ENCODE measurements at regions not wholly inside any gene's neighbourhood (a gene's known extent, or its start where the extent isn't known, plus 50 kb on each side); places are given as distances from the start of the nearest gene placed in this dataset.

DNA sequence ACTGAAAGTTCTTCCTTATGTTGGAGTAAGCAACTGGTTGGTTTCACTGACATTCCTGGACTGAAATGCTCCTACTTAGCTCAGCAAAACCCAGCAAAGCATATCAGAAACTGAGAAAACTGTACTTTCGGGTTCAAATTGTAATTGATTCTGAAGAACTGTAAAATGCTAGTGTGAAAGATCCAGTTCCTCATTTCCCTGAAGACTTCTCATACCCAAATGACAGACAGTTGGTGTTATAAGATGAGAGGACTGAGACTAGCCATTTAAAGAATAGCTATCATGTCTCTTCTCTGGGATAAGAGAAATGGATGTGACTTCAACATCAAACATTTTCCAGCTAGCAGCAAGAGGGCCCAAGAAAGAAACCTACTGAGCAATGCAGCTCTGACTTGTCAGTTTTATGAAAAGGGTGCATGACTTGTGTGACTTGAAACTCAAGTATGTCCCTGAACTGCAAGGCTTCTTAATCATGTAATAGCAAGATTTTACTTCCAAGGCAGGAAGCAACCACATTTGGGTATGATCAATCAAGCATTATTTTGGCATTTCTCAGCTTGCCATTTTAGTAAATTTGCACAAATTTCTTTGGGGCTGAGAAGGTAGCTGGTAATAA lies 420.3 kb upstream of the MMADHC start:
- no peak for TF ChIP-seq POLR2AphosphoS5 (IDR thresholded peaks at IDR 0.05)
- no peak for TF ChIP-seq POLR2A (IDR thresholded peaks at IDR 0.05)
- TF ChIP-seq, protein P1, sequence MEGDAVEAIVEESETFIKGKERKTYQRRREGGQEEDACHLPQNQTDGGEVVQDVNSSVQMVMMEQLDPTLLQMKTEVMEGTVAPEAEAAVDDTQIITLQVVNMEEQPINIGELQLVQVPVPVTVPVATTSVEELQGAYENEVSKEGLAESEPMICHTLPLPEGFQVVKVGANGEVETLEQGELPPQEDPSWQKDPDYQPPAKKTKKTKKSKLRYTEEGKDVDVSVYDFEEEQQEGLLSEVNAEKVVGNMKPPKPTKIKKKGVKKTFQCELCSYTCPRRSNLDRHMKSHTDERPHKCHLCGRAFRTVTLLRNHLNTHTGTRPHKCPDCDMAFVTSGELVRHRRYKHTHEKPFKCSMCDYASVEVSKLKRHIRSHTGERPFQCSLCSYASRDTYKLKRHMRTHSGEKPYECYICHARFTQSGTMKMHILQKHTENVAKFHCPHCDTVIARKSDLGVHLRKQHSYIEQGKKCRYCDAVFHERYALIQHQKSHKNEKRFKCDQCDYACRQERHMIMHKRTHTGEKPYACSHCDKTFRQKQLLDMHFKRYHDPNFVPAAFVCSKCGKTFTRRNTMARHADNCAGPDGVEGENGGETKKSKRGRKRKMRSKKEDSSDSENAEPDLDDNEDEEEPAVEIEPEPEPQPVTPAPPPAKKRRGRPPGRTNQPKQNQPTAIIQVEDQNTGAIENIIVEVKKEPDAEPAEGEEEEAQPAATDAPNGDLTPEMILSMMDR (IDR thresholded peaks at IDR 0.05 in 8 of 11, conservative IDR thresholded peaks at IDR 0.05 in 3 of 11): no peak
- 58 to 85% (median 81%) methylated on average over 1 of the region's 1 CpG for WGBS, 5 donors
- Histone ChIP-seq H3K36me3 (no peaks in the 10 kb centered on the region), H3K27me3 (replicated peaks in 1 of 7) (no peaks in the 10 kb centered on the region), H3K27ac (no peak overlapping the region), H3K9me3 (no peaks in the 10 kb centered on the region), H3K4me3 (no peak overlapping the region), H3K4me1 (no peaks in the 10 kb centered on the region)
- DNase-seq: no peak
- intact Hi-C loops (cut with DNase I; ENCODE audit: low total_unique reads): no loop called here

DNA sequence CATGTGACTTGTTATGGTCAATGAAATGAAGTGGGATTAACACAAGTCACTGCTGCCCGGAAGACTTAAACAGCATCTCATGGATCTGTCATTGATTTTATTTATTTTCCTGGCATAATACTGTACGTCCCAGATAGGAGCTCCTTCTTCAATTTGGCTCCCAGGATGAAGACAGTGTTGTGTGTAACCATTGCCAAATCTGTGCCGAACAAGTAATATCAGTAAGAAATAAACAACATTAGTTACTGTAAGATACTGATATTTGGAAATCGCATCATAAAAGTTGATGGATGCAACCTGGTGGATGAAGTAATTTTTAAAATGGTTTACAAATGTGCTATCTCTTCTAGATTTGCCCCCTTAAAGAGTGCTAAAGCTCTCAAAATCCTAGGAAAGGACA lies 419.0 kb upstream of the MMADHC start:
- intact Hi-C loops (cut with DNase I; ENCODE audit: low total_unique reads): no loop called here
- DNase-seq: no peak

DNA sequence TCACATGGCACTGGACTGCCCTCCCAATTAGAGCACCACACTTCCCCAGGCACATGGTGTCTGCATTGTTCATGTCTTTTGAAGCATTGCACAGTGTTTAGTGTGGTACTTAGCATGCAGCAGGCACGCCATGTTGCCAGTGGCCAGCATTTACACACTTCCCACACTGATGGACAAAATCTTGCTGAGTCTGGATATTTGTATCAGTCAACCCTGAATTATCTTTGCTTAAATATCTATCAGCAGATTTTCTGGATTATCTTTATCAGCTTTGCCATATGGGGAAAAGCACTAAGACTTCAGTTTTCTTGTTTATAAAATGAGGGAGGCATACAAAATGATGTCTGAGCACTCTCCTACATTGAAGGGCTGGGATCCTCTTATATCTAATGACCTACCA lies 416.0 kb upstream of the MMADHC start:
- TF ChIP-seq POLR2AphosphoS5 (IDR thresholded peaks at IDR 0.05): no peak
- TF ChIP-seq, protein P1 (IDR thresholded peaks at IDR 0.05 in 8 of 11, conservative IDR thresholded peaks at IDR 0.05 in 3 of 11): no peak
- no peak for TF ChIP-seq POLR2A (IDR thresholded peaks at IDR 0.05)
- Histone ChIP-seq H3K36me3 (no peaks in the 10 kb centered on the region), H3K4me3 (no peak overlapping the region), H3K4me1 (no peaks in the 10 kb centered on the region), H3K27me3 (replicated peaks in 1 of 7) (no peaks in the 10 kb centered on the region), H3K9me3 (peaks cover 0 to 4% (median 0%) of the 10 kb centered on the region in 8 donors), H3K27ac (no peak overlapping the region)
- WGBS, 5 donors: 78 to 94% (median 88%) methylated on average over 1 of the region's 1 CpG
- intact Hi-C loops (cut with DNase I; ENCODE audit: low total_unique reads): no loop called here
- DNase-seq: no peak

More for the DNA sequence above, 419.0 kb upstream of the MMADHC start:
- 79 to 95% (median 91%) methylated on average over 4 of the region's 4 CpGs for WGBS, 5 donors
- TF ChIP-seq, protein P1 (IDR thresholded peaks at IDR 0.05 in 8 of 11, conservative IDR thresholded peaks at IDR 0.05 in 3 of 11): no peak
- no peak for TF ChIP-seq POLR2A (IDR thresholded peaks at IDR 0.05)
- no peak for TF ChIP-seq POLR2AphosphoS5 (IDR thresholded peaks at IDR 0.05)
- Histone ChIP-seq H3K27ac (no peak overlapping the region), H3K4me1 (no peaks in the 10 kb centered on the region), H3K36me3 (no peaks in the 10 kb centered on the region), H3K4me3 (no peak overlapping the region), H3K9me3 (no peaks in the 10 kb centered on the region), H3K27me3 (replicated peaks in 1 of 7) (no peaks in the 10 kb centered on the region)

DNA sequence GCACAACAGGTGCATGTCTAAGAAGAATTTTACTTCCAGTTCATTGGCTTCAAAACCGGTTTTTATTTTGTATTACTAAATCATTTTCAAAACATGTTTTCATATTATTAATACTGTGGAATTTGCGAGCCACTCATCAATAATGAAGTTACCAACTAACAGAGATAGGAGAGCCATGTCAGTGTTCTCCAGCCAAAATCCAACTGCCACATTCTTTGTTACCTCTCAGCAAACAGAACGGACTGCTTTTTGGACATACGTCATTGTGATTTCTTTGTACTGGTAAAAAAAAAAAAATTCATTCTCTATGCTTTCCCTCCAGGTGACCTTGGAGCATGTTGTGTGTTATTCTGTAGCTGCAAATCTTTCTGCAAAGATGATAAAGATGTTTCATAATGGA lies 414.2 kb upstream of the MMADHC start:
- no peaks in the 10 kb centered on the region for H3K4me1 ChIP-seq
- H3K4me3 ChIP-seq: no peak overlapping the region
- no peak overlapping the region for H3K27ac ChIP-seq
- TF ChIP-seq, protein P1 (IDR thresholded peaks at IDR 0.05 in 8 of 11, conservative IDR thresholded peaks at IDR 0.05 in 3 of 11): no peak
- TF ChIP-seq POLR2AphosphoS5 (IDR thresholded peaks at IDR 0.05) (no peak), POLR2A (IDR thresholded peaks at IDR 0.05) (no peak)
- WGBS, 5 donors: 67 to 92% (median 88%) methylated on average over 4 of the region's 4 CpGs
- intact Hi-C loops (cut with DNase I; ENCODE audit: low total_unique reads): no loop called here
- DNase-seq: no peak
- H3K9me3 ChIP-seq: peaks cover 0 to 9% (median 0%) of the 10 kb centered on the region in 8 donors
- H3K36me3 ChIP-seq: no peaks in the 10 kb centered on the region
- H3K27me3 ChIP-seq (replicated peaks in 1 of 7): no peaks in the 10 kb centered on the region

Measured in spleen (tissue), 11 donors.